DMS 273 (cell line): ENCODE measurements at regions not wholly inside any gene's neighbourhood (a gene's known extent, or its start where the extent isn't known, plus 50 kb on each side); places are given as distances from the start of the nearest gene placed in this dataset.

Source experiments
- DNase-seq: peaks from one replicate; lab custom pipeline; 2025; ENCODE audit not compliant: unreplicated experiment; lab: John Stamatoyannopoulos, UW

DNA sequence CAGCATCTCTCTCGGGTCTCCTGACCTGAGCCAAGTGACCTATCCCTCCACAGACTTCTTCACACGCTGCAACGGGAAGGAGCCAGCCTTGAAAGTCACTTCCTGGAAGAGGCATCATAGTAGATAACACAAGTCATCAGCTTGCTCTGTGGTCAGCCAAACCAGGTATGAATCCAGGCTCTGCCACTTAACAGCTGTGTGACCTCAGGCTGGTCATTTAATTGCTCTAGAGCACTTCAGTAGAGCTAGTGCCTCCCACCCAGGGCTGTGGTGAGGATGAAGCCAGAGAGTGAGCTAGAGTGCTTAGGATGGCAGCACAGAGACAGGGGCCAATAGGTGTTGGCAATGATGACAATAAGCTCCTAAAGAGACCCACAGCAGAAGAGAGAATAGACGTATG lies 247.7 kb upstream of the ZMIZ1 start:
- no peak for DNase-seq

DNA sequence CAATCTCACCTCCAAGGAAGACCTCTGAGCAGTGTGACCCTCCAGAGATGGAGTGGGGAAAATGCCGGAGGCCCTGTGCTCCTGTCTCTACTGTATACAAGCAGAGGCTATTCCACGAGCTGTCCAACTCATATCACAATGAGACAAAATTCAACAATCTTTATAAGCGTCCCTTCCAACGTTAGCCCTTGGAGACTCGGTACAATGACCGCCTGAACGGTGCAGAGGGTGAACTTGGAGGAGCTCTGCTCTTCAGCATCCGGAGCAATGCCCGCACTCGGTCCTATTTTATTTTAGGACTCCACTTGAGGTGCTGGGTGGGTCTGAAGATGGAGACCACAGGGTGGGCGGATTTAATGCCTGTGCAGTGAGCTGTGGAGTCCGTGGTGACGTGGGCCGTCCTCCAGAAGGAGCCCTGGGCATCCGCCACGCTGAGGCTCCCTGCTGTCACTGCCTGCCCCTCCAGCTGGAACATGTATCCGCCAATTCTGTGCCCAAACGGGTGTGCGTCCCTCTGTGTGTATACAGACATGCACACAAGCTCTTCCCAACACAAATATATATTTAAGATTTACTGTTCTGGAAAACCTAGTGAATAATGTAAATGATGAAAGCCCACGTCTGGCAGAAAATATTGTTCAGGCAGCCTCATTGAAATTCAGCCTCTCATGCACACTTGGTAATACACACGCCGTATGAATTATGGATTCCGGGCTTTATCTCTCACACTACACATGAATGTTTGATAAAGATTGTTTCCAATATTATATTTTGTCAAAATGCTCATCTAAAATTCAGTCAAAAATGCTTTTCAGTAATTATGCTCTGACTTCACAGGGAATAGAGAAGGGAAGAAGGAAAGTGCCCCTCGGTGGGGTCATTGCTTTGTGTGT lies 239.9 kb upstream of the ZMIZ1 start:
- no peak for DNase-seq

DNA sequence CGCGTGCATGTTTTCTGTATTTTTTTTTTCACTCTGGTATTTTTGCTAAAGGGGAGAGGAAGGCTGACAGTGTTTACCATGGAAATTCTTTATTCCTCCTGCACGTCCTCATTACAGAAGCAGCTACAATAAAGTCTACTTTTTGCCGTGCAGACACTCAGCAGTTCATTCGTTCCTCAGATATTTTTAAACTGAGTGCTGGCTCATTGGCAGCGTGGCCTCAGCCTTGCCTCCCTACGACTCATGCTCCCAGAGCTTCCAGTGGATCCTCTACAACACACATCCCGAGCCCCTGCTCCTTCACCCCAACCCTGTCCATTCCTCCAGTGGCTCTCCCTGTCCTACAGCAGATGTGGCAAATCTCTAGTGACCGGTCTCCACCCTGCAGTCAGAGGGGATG lies 239.2 kb upstream of the ZMIZ1 start:
- no peak for DNase-seq

DNA sequence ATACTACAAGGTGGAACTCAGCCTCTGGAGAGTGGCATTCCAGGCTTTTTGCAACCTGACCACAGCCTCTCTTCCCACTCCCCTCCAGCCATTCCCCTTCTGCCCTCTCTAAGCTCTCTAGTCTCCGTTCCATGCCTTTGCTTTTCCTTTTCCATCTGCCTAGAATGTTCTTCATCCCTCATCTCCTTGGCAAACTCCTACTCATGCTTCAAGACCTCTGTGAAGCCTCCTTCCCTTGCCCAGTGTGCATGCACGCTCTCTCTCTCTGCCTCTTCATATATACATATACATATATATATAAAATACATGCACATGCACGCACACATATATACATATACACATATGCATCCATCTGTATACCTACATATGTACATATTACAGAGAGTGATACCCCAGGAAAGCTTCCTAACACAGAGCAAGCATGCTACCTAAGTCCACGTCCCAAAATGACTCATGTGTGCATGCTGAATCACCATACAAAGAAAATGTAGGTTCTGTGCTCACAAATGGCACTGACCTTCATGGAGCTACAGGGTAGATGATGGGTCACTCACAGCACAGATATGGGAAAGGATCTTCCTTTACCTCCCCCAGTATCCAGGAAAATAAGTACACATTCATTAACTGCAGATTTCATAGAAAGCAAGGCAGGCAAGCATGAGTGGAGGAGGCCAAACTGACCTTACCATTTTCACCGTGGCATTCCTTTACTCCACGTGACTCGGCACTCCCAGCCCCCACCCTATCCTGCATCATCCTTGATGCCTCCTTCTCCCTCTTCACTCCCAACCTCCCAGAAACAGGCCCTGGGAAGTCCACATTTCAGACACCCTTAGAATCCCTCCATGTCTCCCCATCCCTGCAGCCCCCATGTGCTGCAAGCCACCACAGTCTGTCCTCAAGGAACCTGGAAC lies 238.4 kb upstream of the ZMIZ1 start:
- DNase-seq = no peak

DNA sequence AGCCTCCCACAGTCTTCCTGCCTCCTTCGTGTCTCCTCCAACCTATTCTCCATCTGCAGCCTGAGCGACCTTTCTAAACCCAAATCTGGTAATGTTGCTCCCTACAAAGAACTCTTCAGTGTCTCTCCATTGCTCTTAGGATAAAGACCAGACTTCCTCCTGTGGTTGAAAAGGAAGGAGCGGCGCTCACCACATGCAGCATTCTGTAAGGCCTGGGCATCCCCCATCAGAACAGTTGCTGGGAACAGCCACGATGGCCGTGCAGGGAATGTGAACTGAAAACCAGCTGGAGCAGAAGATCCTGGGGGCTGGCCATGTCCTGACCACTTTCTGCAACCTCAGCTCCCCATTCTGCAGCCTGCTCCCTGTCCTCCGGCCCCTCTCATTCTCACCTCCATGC lies 237.8 kb upstream of the ZMIZ1 start:
- DNase-seq = no peak

DNA sequence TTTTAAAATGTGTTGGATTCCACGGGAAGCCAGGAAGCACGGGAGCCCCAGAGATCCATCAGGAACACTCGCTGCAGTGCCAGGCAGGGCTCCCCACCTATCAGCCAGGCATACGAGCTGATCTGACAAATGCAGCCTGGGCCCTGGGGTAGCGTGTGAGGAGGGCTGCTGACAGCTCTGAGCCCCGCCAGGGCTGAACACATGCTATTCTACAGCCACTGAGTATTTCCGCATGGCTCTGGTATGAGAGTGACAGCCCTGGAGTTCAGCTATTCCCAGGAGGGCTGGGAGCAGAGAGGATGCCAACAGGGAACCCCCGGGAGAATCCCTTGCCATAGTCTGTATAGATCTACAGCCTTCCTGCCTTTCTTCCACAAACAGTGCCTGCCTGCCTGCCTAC lies 237.3 kb upstream of the ZMIZ1 start:
- no peak for DNase-seq

DNA sequence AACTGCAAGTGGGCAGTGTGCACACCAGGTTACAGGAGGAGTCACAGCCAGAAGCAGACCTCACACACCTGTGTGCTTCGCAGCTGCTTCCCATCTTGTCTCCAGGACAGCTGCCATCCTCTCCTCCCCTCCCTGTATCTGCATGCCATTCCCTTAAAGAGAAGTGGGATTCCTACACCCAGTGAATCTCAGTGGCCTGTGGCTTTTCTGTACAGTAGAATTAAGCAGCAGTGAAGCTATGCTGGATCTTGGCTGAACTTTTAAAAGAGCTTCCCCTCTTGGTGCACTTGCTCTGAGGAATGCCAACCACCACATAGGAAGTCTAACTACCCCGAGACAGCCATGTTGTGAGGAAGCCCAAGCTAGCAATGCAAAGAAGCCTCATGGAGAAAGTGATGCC lies 236.5 kb upstream of the ZMIZ1 start:
- DNase-seq = no peak

DNA sequence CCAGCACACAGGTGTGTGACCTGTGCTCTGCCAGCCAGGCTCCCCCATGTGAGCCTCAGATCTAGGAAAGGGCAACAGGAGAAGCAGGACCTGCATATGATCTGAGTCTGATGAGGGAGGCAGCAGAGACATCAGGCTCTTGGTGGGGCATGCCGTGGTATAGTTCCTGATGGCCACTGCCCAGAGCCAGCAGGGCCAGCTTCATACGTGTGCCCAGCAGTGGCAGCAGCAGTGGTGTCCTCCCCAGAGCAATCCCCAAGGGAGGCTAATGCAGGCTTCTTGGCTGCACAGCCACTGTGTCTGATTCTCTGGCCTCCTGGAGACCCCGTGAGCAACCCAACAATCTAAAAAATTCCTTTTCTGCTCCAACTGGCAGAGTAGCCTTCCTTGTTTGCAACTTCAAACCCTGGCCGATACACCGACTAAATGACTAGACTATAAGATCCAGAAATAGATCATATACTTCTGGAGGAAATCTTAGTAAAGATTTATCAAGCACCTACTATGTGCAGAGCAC lies 230.6 kb upstream of the ZMIZ1 start:
- DNase-seq = no peak

DNA sequence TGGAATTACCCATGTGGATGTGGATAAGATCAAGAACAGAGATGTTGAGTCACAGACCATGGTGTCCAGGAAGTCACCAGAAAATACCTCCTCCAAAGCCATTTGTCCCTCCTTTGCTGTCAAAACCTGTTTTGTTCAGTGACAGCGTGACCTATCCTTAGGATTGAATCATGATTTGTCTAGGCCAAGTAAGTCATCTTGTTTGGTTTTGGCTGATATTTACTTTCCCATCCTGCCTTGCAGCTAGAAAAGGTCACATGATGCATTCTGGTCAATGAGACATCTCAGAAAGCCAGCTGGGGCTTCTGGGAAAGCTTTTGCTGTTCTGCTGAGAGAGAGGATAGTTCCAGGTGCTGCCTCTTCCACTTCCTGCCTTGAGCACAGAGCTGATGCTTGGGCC lies 225.3 kb upstream of the ZMIZ1 start:
- DNase-seq = no peak

DNA sequence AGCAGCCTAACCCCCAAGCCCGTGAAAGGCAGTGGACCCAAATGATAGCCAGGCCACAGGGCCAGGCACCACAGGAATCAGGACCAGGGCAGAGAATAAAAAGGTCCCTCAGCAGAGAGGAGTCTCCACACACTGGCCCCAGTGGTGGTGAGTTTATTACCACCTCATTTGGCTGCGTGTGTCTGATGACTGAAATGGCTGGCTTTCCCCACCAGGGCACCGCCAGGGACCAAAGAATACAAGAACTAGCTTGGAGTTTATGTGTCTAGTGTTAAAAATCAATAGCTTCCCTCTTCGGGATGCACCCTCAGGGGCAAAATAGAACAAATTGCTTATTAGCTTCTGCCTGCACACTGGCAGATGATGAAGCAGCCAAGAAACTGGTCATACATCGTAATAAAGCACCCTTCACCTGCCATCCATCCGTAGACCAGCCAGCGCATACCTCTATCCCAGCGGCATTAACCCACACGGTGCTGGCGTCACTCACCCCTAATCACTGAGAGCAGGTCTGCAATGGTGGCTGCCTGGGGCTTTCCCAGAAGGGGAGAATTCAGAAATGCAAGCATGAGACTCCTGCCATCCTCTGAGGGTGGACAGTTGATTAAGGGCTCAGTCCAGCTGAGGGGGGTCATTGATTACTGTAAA lies 223.7 kb upstream of the ZMIZ1 start:
- peak; percentile 37 for DNase-seq

DNA sequence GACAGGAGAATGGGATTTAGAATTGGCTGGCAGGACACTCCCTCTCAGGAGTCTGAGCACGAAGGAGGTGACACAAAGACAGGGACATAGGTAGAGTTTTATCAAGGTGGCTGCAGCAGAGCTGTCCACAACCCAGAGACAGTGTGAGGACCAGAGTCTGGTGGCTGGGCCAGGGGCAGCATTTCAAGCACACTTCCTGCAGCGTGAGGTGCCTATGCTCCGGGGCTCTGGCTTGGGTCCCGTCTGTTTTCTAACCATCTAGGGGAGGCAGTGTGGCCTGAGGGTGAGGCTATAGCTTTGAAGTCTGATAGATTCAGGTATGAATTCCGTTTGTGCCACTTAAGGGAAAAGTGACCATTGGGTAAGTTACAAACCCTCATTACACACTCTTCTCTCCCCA lies 222.7 kb upstream of the ZMIZ1 start:
- DNase-seq = no peak

DNA sequence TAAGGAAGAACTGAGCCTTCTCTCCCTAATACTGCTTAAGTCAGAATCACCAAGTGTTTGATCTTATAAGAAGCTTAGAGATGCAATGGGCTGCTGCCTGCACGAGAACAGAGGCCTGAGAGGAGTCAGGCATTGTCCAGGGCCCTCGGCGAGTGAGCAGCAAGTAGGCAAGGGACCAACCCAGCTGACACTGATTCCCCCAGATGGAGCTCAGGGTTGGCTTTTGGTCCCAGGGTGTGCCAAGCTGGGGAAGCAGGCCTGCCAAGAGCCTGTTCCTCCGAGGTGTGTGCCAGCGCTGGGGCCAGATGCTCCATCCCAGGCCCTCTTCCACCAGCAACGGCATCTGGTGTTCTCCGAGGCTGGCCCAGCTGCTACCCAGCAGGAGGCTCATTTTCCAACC lies 222.0 kb upstream of the ZMIZ1 start:
- DNase-seq = peak; percentile 96

DNA sequence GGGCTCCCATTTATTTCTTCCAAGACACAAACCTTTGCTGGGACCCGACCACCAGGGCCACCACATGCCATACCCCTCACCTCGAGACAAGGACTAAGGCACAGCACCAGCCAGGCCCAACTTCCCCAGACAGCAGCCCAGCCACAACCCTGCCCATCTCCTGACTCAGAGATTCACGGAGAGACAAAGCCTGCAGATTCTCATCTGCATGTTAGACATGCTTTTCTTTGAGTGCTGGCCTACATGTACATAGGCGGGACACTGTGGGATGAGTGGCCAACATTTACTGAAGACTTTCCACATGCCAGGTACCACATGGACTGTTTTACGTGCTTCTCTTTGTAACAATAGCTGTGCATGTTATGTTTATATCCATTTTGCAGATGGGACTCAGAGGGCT lies 221.3 kb upstream of the ZMIZ1 start:
- peak; percentile 42 for DNase-seq

DNA sequence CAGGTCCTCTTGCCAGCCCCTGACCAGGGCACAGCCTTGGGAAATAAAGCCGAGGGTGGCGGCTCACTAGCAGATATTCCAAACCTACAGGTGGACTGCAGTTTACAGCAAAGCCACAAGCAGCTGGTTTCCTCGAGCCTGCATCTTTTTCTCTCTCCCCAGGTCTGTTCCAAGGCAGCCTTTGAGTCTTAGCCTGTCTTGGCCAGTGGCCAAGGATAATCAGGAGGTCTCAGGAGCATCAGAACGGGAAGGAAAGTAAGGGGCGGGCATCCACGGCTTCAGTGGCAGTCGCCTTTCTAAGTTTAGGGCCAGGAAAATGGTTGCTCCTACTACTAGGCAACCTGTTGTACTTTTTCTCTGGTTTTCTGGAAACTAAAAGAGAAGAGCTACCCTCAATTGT lies 219.7 kb upstream of the ZMIZ1 start:
- DNase-seq = peak; percentile 67

DNA sequence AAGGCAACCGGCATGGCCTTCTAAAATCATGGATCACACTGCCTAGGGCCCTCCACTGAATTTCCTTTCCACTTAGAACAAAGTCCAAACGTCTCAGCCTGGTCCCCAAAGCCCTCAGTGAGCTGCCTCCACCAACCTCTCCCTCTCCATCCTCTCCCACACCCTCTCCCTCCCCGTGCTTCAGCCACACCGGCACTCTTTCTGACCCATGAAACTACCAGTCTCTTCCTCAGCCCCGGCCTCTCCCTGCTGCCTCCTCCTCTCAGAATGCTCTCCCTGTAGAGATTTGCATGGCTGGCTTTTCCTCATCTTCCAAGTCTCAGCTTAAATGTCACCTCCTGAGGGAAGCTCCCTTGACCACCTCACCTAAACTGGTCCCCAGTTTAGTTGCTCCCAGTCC lies 219.0 kb upstream of the ZMIZ1 start:
- DNase-seq = no peak

DNA sequence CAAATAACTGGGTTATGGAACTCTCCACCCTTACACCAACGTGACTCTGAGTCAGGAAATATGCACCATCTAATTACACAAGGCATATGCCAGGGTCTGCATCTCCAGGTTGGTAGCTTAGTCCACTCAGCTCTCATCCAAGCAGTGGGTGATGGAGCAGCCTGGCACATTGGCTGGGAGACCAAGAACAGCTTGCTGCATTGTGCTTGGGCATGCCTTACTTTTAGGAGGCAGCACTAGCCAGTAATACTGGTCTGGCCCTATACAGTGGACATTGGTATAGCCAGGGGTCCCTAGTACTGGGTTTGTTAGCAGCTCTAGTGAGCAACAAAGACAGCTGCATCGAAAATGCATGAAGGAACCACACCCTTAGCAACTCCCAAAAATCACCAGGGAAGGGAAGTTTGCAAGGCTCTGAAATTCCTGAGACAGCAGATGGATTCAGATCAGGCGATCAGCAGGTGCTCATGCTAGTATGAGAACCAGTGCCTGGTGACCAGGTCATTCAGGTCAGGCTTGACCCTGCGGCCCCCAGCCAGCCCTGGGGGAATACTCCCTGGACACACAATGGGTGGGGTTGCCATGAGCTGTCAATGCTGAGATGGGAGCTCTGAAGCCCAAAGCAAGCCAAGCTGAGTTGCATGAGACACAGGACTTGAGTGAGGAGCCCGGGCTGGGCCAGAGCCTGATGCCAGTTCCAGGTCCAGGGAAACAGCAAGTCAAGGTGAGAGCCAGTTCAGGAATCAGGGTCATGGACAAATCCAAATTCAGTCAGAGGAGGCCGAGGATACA lies 217.9 kb upstream of the ZMIZ1 start:
- peak; percentile 65 for DNase-seq

DNA sequence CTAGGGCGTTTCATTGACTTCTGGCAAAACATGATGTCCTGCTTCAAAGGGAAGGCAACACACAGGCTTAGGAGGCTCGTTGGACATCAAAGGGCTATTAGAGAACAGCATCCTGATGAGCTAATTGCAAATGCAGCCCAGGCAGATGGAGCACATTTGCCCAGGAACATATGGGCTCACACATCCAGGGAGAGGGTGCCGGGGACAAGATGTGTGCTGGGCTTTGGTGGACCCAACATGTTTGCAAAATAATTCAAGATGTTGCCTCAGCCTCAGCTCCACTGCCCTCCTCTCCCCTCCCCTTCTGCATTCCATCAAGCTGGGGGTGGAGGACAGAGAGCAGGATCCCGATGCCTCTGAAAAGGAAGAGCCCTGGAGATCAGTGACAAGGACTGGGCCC lies 217.1 kb upstream of the ZMIZ1 start:
- peak; percentile 90 for DNase-seq

DNA sequence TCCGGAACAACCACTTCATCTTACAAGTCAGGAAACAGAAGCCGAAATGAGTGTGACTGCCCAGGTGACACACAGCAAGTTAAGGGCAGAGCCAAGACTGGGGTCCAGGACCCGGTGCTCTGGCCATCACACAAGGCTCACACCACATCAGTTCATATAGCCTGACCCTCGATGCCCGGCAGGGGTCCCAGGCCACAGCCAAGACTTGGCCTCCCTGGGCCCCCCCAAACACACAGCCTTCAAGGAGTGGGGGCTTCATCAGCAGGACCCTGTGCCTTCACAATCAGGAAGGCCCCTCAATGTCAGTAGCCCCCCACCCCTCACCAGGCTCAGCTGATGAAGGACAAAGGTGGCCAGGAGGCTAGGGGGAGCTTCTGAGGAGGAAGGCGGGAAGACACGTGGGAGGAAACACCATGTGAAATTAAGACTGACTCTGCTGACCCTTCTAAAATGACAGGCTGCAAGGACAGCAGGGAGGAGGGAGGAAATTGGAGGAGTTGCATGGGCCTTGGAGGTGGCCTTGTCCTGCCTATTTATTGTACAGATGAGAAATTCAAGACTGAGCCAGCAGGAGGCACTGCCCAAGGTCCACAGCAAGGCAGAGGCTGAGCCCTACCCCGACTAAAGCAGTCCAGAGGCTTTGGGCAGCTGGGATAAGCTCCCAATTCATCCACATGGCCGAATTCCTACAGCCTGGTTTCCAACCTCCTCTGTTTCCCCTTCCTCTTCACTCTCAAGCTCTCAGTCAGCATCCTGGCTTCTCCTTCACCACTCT lies 216.1 kb upstream of the ZMIZ1 start:
- peak; percentile 40 for DNase-seq

DNA sequence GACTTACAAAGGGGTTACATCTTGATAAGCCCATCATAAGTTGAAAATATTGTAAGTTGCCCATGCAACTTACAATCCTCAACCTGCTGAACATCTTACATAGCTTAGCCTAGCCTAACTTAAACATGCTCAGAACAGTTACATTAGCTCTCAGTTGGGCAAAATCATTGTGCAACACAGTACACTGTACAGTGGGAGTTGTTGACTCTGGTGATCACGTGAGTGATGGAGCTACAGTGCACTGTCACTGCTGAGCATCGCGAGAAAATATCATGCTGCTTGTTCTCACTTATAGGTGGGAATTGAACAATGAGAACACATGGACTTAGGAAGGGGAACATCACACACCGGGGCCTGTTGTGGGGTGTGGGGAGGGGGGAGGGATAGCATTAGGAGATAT lies 214.9 kb upstream of the ZMIZ1 start:
- no peak for DNase-seq

DNA sequence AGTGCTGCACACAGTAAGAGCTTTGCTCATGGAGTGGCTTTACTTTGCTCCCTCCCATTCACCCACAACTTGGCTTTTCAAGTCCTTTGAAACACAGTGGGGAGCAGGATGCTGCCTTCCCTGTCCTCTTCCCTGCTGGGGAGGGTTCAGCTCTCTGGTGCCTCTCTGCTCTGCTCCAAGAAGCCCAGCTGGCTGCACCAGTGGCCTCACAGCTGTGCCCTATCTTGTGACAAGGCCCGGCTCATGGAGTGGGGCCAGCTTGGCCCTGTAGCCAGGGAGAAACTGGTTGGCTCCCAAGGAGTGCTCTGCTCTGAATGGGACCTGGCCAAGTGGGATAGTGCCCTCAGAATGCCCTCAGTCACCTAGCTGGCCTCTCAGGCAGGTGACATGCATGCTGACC lies 212.3 kb upstream of the ZMIZ1 start:
- DNase-seq = peak; percentile 72
